Subcutaneous abdominal adipose tissue (tissue), 5 donors: ENCODE measurements at regions not wholly inside any gene's neighbourhood (a gene's known extent, or its start where the extent isn't known, plus 50 kb on each side); places are given as distances from the start of the nearest gene placed in this dataset.
"Not testable (repeated sequence)": the region's sequence is repeated elsewhere in the genome, so short reads cannot be mapped to it uniquely, and the experiment has no call there.

Source experiments
- H3K27ac ChIP-seq: one replicate; pipeline ENCODE4 v1.7.0; 2013; ENCODE audit warnings: low read depth, mild to moderate bottlenecking, inconsistent platforms, low read length, moderate library complexity
- H3K27me3 ChIP-seq, 5 donors: one replicate each; pipeline ENCODE4 v1.7.0; 2013; ENCODE audit warnings: low read length in 5 of 5, inconsistent platforms in 1 of 5; ENCODE audit not compliant: control insufficient read depth in 5 of 5, insufficient read depth in 4 of 5
- H3K36me3 ChIP-seq, 5 donors: one replicate each; pipeline ENCODE4 v1.7.0; 2013; ENCODE audit warnings: low read length in 5 of 5; ENCODE audit not compliant: control insufficient read depth in 5 of 5, insufficient read depth in 5 of 5
- H3K4me1 ChIP-seq, 5 donors: one replicate each; pipeline ENCODE4 v1.7.0; 2013; ENCODE audit warnings: low read length in 5 of 5, mild to moderate bottlenecking in 3 of 5, moderate library complexity in 1 of 5; ENCODE audit not compliant: control insufficient read depth in 5 of 5, insufficient read depth in 5 of 5
- H3K4me3 ChIP-seq, 5 donors: one replicate each; pipeline ENCODE4 v1.7.0; 2013; ENCODE audit warnings: low read length in 5 of 5, low read depth in 1 of 5
- H3K9ac ChIP-seq, 5 donors: one replicate each; pipeline ENCODE4 v1.7.0; 2013; ENCODE audit warnings: low read length in 5 of 5, mild to moderate bottlenecking in 4 of 5, moderate library complexity in 3 of 5
- H3K9me3 ChIP-seq, 5 donors: one replicate each; pipeline ENCODE4 v1.7.0; 2013; ENCODE audit warnings: low read length in 5 of 5; ENCODE audit not compliant: control insufficient read depth in 5 of 5
- donor health status: healthy.
- donor health status: healthy.
- donor health status: healthy.
- donor health status: healthy.
- donor health status: healthy.

- Histone ChIP-seq H3K9ac (no peak overlapping the region), H3K27me3 (no peaks in the 10 kb centered on the region), H3K9me3 (peaks cover 0 to 3% (median 0%) of the 10 kb centered on the region in 5 donors), H3K36me3 (no peaks in the 10 kb centered on the region), H3K4me1 (peaks cover 0 to 7% (median 0%) of the 10 kb centered on the region in 5 donors), H3K27ac (no peak overlapping the region), H3K4me3 (no peak overlapping the region)
Observed at GRCh38 chr9:85453850-85454249, 287.9 kb downstream of the AGTPBP1 start.

DNA sequence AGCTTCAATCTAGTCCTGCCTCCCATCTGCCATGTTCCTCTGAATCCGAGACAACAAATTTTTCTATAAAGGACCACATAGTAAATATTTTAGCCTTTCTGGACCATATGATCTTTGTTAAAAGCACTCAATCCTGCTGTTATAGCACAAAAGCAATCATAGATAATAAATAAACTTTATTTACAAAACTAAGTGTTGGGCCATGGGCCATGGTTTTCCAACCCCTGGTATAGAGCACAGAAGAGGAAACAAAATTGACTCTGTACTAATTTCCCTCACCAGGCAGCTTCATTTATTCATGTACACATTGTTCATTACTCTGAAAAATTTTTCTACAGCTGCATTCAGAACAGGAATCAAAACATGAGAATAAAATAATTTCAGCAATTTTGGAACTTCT lies 288.9 kb downstream of the AGTPBP1 start:
- H3K9me3 ChIP-seq = peaks cover 0 to 3% (median 0%) of the 10 kb centered on the region in 5 donors
- H3K4me1 ChIP-seq = peaks cover 0 to 7% (median 0%) of the 10 kb centered on the region in 5 donors
- no peak overlapping the region for H3K4me3 ChIP-seq
- no peaks in the 10 kb centered on the region for H3K36me3 ChIP-seq
- H3K9ac ChIP-seq = no peak overlapping the region
- no peak overlapping the region for H3K27ac ChIP-seq
- no peaks in the 10 kb centered on the region for H3K27me3 ChIP-seq

DNA sequence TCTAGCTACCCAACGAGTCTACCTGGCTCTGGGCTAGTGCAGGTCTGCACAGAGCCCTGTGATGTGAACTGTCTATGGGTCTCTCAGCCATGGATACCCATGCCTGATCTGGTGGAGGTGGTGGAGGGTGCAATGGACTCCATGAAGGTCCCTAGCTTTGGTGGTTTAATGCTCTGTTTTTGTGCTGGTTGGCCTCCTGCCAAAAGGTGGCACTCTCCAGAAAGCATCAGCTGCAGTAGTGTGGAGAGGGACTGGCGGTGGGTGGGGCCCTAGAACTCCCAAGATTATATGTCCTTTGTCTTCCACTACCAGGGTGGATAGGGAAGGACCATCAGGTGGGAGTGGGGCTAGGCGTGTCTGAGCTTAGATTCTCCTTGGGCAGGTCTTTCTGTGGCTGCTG lies 290.1 kb downstream of the AGTPBP1 start:
- peaks cover 0 to 7% (median 0%) of the 10 kb centered on the region in 5 donors for H3K4me1 ChIP-seq
- H3K9ac ChIP-seq = no peak overlapping the region
- no peaks in the 10 kb centered on the region for H3K36me3 ChIP-seq
- no peaks in the 10 kb centered on the region for H3K27me3 ChIP-seq
- no peak overlapping the region for H3K27ac ChIP-seq
- H3K9me3 ChIP-seq = peaks cover 0 to 3% (median 0%) of the 10 kb centered on the region in 5 donors
- no peak overlapping the region for H3K4me3 ChIP-seq

GRCh38 chr9:85445887-85446286 lies 295.9 kb downstream of the AGTPBP1 start:
- Histone ChIP-seq H3K9me3 (peaks cover 0 to 5% (median 3%) of the 10 kb centered on the region in 5 donors), H3K9ac (no peak overlapping the region), H3K27ac (no peak overlapping the region), H3K4me1 (no peaks in the 10 kb centered on the region), H3K27me3 (no peaks in the 10 kb centered on the region), H3K36me3 (no peaks in the 10 kb centered on the region), H3K4me3 (no peak overlapping the region)

DNA sequence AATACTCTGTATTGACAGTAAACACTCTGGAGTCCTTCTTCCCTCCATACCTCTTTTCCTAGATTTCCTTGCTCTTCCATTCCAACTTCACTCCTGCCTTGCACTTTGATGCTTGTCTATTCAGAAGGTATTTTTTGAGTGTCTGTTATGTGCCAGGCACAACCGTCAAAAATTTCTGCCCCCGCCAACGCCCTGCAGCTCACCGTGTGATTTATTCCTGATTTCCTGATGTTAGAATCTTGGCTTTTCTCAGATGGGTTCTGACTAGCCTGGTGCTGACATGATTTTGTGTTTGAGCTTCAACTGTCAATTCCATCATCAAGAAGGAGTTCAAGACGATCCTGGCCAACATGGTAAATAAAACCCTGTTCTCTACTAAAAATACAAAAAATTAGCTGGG lies 297.5 kb downstream of the AGTPBP1 start:
- Histone ChIP-seq H3K27ac (no peak overlapping the region), H3K27me3 (no peaks in the 10 kb centered on the region), H3K36me3 (no peaks in the 10 kb centered on the region), H3K4me3 (no peak overlapping the region), H3K4me1 (no peaks in the 10 kb centered on the region), H3K9me3 (peaks cover 0 to 5% (median 3%) of the 10 kb centered on the region in 5 donors), H3K9ac (no peak overlapping the region)

GRCh38 chr9:85443190-85443598 lies 298.6 kb downstream of the AGTPBP1 start:
- H3K9ac ChIP-seq = no peak overlapping the region
- H3K27me3 ChIP-seq = no peaks in the 10 kb centered on the region
- no peaks in the 10 kb centered on the region for H3K4me1 ChIP-seq
- no peaks in the 10 kb centered on the region for H3K36me3 ChIP-seq
- H3K9me3 ChIP-seq = peaks cover 0 to 5% (median 3%) of the 10 kb centered on the region in 5 donors
- H3K4me3 ChIP-seq = no peak overlapping the region
- H3K27ac ChIP-seq = no peak overlapping the region

- Histone ChIP-seq H3K4me1 (no peaks in the 10 kb centered on the region), H3K4me3 (no peak overlapping the region), H3K36me3 (no peaks in the 10 kb centered on the region), H3K27ac (no peak overlapping the region), H3K9ac (no peak overlapping the region), H3K27me3 (no peaks in the 10 kb centered on the region), H3K9me3 (peaks cover 0 to 2% (median 0%) of the 10 kb centered on the region in 5 donors)
Observed at GRCh38 chr9:85439791-85440190, 302.0 kb downstream of the AGTPBP1 start.

DNA sequence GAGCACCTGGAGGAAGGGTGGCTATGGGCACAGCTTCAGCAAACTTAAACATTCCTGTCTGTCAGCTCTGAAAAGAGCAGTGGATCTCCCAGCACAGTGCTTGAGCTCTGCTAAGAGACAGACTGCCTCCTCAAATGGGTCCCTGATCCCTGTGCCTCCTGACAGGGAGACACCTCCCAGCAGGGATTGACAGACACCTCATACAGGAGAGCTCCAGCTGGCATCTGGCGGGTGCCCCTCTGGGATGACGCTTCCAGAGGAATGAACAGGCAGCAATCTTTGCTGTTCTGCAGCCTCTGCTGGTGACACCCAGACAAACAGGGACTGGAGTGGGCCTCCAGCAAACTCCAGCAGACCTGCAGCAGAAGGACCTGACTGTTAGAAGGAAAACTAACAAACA lies 307.8 kb downstream of the AGTPBP1 start:
- not testable (repeated sequence) for H3K9me3 ChIP-seq, H3K27ac ChIP-seq, H3K4me3 ChIP-seq, H3K27me3 ChIP-seq, H3K9ac ChIP-seq, H3K36me3 ChIP-seq
- H3K4me1 ChIP-seq = peaks cover 0 to 19% (median 11%) of the 10 kb centered on the region in 5 donors

GRCh38 chr9:85433551-85433950 lies 308.2 kb downstream of the AGTPBP1 start:
- H3K4me3 ChIP-seq, H3K27me3 ChIP-seq, H3K9me3 ChIP-seq, H3K9ac ChIP-seq, H3K36me3 ChIP-seq, H3K27ac ChIP-seq: not testable (repeated sequence)
- H3K4me1 ChIP-seq = peaks cover 0 to 19% (median 11%) of the 10 kb centered on the region in 5 donors

DNA sequence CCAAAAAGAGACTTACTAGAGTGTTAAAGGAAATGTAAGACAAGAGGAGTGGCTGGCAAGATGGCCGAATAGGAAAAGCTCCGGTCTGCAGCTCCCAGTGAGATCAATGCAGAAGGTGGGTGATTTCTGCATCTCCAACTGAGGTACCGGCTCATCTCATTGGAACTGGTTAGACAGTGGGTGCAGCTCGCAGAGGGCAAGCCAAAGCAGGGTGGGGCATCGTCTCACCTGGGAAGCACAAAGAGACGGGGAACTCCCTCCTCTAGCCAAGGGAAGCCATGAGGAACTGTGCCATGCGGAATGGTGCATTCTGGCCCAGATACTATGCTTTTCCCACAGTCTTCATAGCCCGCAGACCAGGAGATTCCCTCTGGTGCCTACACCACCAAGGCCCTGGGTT lies 308.7 kb downstream of the AGTPBP1 start:
- peaks cover 0 to 2% (median 0%) of the 10 kb centered on the region in 5 donors for H3K27me3 ChIP-seq
- no peak overlapping the region for H3K4me3 ChIP-seq
- H3K27ac ChIP-seq = no peak overlapping the region
- H3K4me1 ChIP-seq = peaks cover 0 to 19% (median 11%) of the 10 kb centered on the region in 5 donors
- H3K9ac ChIP-seq = no peak overlapping the region
- no peaks in the 10 kb centered on the region for H3K36me3 ChIP-seq
- H3K9me3 ChIP-seq = peaks cover 0 to 2% (median 0%) of the 10 kb centered on the region in 5 donors

DNA sequence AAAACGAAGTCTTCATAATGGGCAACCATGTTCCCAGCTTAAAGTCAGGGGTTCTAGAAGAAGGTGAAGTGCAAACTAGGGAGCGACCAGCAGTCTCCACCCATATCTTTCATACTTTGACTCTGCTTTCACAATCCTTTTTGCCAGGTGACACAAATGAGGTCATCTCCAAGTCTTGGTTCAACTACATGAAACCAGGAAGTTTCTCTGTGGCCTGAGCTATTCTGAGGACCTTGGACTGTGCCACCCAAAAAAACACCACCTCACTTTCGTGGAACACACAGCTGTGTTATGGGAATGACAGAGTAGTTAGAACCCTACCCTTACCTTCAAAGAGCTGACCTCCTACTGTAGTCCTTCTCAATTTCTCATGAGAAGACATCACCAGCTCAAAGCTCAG lies 309.2 kb downstream of the AGTPBP1 start:
- no peaks in the 10 kb centered on the region for H3K9me3 ChIP-seq
- H3K36me3 ChIP-seq = no peaks in the 10 kb centered on the region
- no peak overlapping the region for H3K27ac ChIP-seq
- peaks cover 0 to 2% (median 0%) of the 10 kb centered on the region in 5 donors for H3K27me3 ChIP-seq
- no peak overlapping the region for H3K9ac ChIP-seq
- peaks cover 0 to 19% (median 11%) of the 10 kb centered on the region in 5 donors for H3K4me1 ChIP-seq
- no peak overlapping the region for H3K4me3 ChIP-seq
